ENCODE measurements at regions not wholly inside any gene's neighbourhood (a gene's known extent, or its start where the extent isn't known, plus 50 kb on each side); places are given as distances from the start of the nearest gene placed in this dataset.
A peak's percentile ranks its signal among the peaks of the same experiment; 100 is the strongest.

GRCh38 chr4:153076861-153077260 lies 127.4 kb upstream of the TRIM2 start:
- no peak for DNase-seq (ENCODE audit: low read depth in 2 of 2)

GRCh38 chr4:153079857-153080391 lies 124.3 kb upstream of the TRIM2 start:
- no peak for DNase-seq (ENCODE audit: low read depth in 2 of 2)

- DNase-seq (ENCODE audit: low read depth in 2 of 2), result no peak
Observed at GRCh38 chr4:153081006-153081580, 123.2 kb upstream of the TRIM2 start.

GRCh38 chr4:153081693-153082092 lies 122.5 kb upstream of the TRIM2 start:
- DNase-seq (ENCODE audit: low read depth in 2 of 2), result no peak

- no peak for DNase-seq (ENCODE audit: low read depth in 2 of 2)
Observed at GRCh38 chr4:153082322-153083301, 121.6 kb upstream of the TRIM2 start.

- peak; percentile 39 to 51 for DNase-seq (ENCODE audit: low read depth in 2 of 2)
Observed at GRCh38 chr4:153083447-153083947, 120.7 kb upstream of the TRIM2 start.

- no peak for DNase-seq (ENCODE audit: low read depth in 2 of 2)
Observed at GRCh38 chr4:153084224-153084979, 119.8 kb upstream of the TRIM2 start.

- DNase-seq (ENCODE audit: low read depth in 2 of 2), result peak; percentile 12 to 18
Observed at GRCh38 chr4:153084980-153085630, 119.1 kb upstream of the TRIM2 start.

GRCh38 chr4:153087671-153088194 lies 116.5 kb upstream of the TRIM2 start:
- DNase-seq (ENCODE audit: low read depth in 2 of 2), result no peak

GRCh38 chr4:153089742-153090141 lies 114.5 kb upstream of the TRIM2 start:
- DNase-seq (ENCODE audit: low read depth in 2 of 2), result no peak

GRCh38 chr4:153090181-153090580 lies 114.1 kb upstream of the TRIM2 start:
- no peak for DNase-seq (ENCODE audit: low read depth in 2 of 2)

GRCh38 chr4:153090670-153091385 lies 113.4 kb upstream of the TRIM2 start:
- no peak for DNase-seq (ENCODE audit: low read depth in 2 of 2)

- no peak for DNase-seq (ENCODE audit: low read depth in 2 of 2)
Observed at GRCh38 chr4:153093396-153093795, 110.8 kb upstream of the TRIM2 start.

- DNase-seq (ENCODE audit: low read depth in 2 of 2), result no peak
Observed at GRCh38 chr4:153093802-153094201, 110.4 kb upstream of the TRIM2 start.

- DNase-seq (ENCODE audit: low read depth in 2 of 2), result no peak
Observed at GRCh38 chr4:153094435-153094834, 109.8 kb upstream of the TRIM2 start.

- no peak for DNase-seq (ENCODE audit: low read depth in 2 of 2)
Observed at GRCh38 chr4:153095448-153096204, 108.6 kb upstream of the TRIM2 start.

GRCh38 chr4:153096344-153096743 lies 107.9 kb upstream of the TRIM2 start:
- no peak for DNase-seq (ENCODE audit: low read depth in 2 of 2)

GRCh38 chr4:153098427-153098826 lies 105.8 kb upstream of the TRIM2 start:
- DNase-seq (ENCODE audit: low read depth in 2 of 2), result no peak

- no peak for DNase-seq (ENCODE audit: low read depth in 2 of 2)
Observed at GRCh38 chr4:153099391-153100140, 104.7 kb upstream of the TRIM2 start.

All from fibroblast of skin of left biceps (primary cell).